Neural cell (in vitro differentiated cells): ENCODE measurements at regions not wholly inside any gene's neighbourhood (a gene's known extent, or its start where the extent isn't known, plus 50 kb on each side); places are given as distances from the start of the nearest gene placed in this dataset.

ENCODE experiments used
- H2AFZ ChIP-seq: fragments of 200-600, 300-800 bp; sonication (generic), shearing (Covaris generic); 2 replicates; pipeline ENCODE4 v1.6.0; 2014; ENCODE audit warnings: low read depth, mild to moderate bottlenecking, antibody characterized with exemption, low read length, moderate library complexity
- H3F3A ChIP-seq: fragments of 200-600 bp; shearing (Covaris generic); 2 replicates; pipeline ENCODE4 v1.6.1; 2016; ENCODE audit warnings: mild to moderate bottlenecking, moderate library complexity, mixed read lengths, antibody characterized with exemption, low read length; ENCODE audit not compliant: insufficient read depth, poor library complexity, severe bottlenecking
- H3K27ac ChIP-seq: fragments of 200-600, 300-800 bp; sonication (generic), shearing (Covaris generic); 2 replicates; pipeline ENCODE4 v1.5.1; 2014; ENCODE audit warnings: mild to moderate bottlenecking, low read length, moderate library complexity
- H3K27me3 ChIP-seq: fragments of 300-800, 200-600 bp; sonication (generic), shearing (Covaris generic); 2 replicates; pipeline ENCODE4 v1.6.0; 2014; ENCODE audit warnings: mild to moderate bottlenecking, low read depth, low read length, moderate library complexity; ENCODE audit not compliant: insufficient read depth
- H3K36me3 ChIP-seq: fragments of 300-800, 200-600 bp; sonication (generic), shearing (Covaris generic); 2 replicates; pipeline ENCODE4 v1.5.1; 2014; ENCODE audit warnings: mild to moderate bottlenecking, antibody characterized with exemption, low read length, moderate library complexity; ENCODE audit not compliant: insufficient read depth
- H3K4me2 ChIP-seq: fragments of 300-800, 200-600 bp; sonication (generic), shearing (Covaris generic); 2 replicates; pipeline ENCODE4 v1.6.0; 2014; ENCODE audit warnings: mild to moderate bottlenecking, low read length
- H3K4me3 ChIP-seq: fragments of 300-800, 200-600 bp; sonication (generic), shearing (Covaris generic); 2 replicates; pipeline ENCODE4 v1.5.1; 2014; ENCODE audit warnings: mild to moderate bottlenecking, low read length, moderate library complexity
- H3K79me2 ChIP-seq: fragments of 200-600 bp; shearing (Covaris generic); replicated peaks from 2 replicates; pipeline ENCODE4 v1.6.0; 2014; ENCODE audit warnings: mild to moderate bottlenecking, low read length, moderate library complexity; ENCODE audit not compliant: insufficient read depth
- H3K9ac ChIP-seq: fragments of 300-800, 200-600 bp; sonication (generic), shearing (Covaris generic); 2 replicates; pipeline ENCODE4 v1.6.1; 2016; ENCODE audit warnings: mild to moderate bottlenecking, low read length, mixed read lengths
- H3K9me2 ChIP-seq: fragments of 200-600 bp; shearing (Covaris generic); 2 replicates; pipeline ENCODE4 v1.6.1; 2016; ENCODE audit warnings: mild to moderate bottlenecking, low read length, mixed read lengths; ENCODE audit not compliant: insufficient read depth
- H3K9me3 ChIP-seq: fragments of 200-600, 300-800 bp; sonication (generic), shearing (Covaris generic); 2 replicates; pipeline ENCODE4 v1.6.1; 2016; ENCODE audit warnings: mild to moderate bottlenecking, mixed run types, low read length, moderate library complexity, mixed read lengths
- H4K20me1 ChIP-seq: fragments of 200-600 bp; shearing (Covaris generic); 2 replicates; pipeline ENCODE4 v1.6.1; 2016; ENCODE audit warnings: mild to moderate bottlenecking, mixed run types; ENCODE audit not compliant: insufficient read depth
- CTCF ChIP-seq: fragments of 450-650 bp; IDR thresholded peaks from 2 replicates; pipeline ENCODE4 v1.5.1; 2014; ENCODE audit warnings: antibody characterized with exemption, mild to moderate bottlenecking, moderate library complexity; ENCODE audit not compliant: poor library complexity, severe bottlenecking
- EP300 ChIP-seq: fragments of 450-650 bp; conservative IDR thresholded peaks from 2 replicates; pipeline ENCODE4 v1.6.1; 2014; ENCODE audit warnings: antibody characterized with exemption, mild to moderate bottlenecking, moderate library complexity; ENCODE audit not compliant: poor library complexity, severe bottlenecking
- EZH2 ChIP-seq: fragments of 200-600, 300-800 bp; shearing (Covaris generic), sonication (generic); IDR thresholded peaks from 2 replicates; pipeline ENCODE4 v1.6.1; 2014; ENCODE audit warnings: antibody characterized with exemption, low read length, borderline replicate concordance, mild to moderate bottlenecking; ENCODE audit not compliant: insufficient read depth, poor library complexity, severe bottlenecking
- MXI1 ChIP-seq: fragments of 450-650 bp; conservative IDR thresholded peaks from 2 replicates; pipeline ENCODE4 v1.6.1; 2014; ENCODE audit warnings: antibody characterized with exemption, mild to moderate bottlenecking; ENCODE audit not compliant: poor library complexity, severe bottlenecking
- POLR2AphosphoS5 ChIP-seq: IDR thresholded peaks from 2 replicates; pipeline ENCODE4 v1.6.1; 2012
- RAD21 ChIP-seq: fragments of 450-650 bp; conservative IDR thresholded peaks from 2 replicates; pipeline ENCODE4 v1.6.1; 2014; ENCODE audit warnings: antibody characterized with exemption, mild to moderate bottlenecking, moderate library complexity
- REST ChIP-seq: IDR thresholded peaks from 2 replicates; pipeline ENCODE4 v1.6.1; 2012; ENCODE audit warnings: borderline replicate concordance
- SMC3 ChIP-seq: fragments of 450-650 bp; conservative IDR thresholded peaks from 2 replicates; pipeline ENCODE4 v1.6.1; 2014; ENCODE audit warnings: antibody characterized with exemption, mild to moderate bottlenecking, moderate library complexity; ENCODE audit not compliant: poor library complexity
- TAF1 ChIP-seq: IDR thresholded peaks from 2 replicates; pipeline ENCODE4 v1.6.1; 2012; ENCODE audit warnings: low read depth

- Histone ChIP-seq H3K9me3 (no peaks in the 10 kb centered on the region), H2AFZ (no peak overlapping the region), H3K36me3 (no peaks in the 10 kb centered on the region), H3K9ac (no peak overlapping the region), H3K27ac (no peak overlapping the region), H3K79me2 (no peaks in the 10 kb centered on the region), H4K20me1 (no peaks in the 10 kb centered on the region), H3K4me2 (no peak overlapping the region), H3K4me3 (no peak overlapping the region), H3K9me2 (no peaks in the 10 kb centered on the region), H3F3A (no peaks in the 10 kb centered on the region), H3K27me3 (no peaks in the 10 kb centered on the region)
- no peak for TF ChIP-seq POLR2AphosphoS5
- TF ChIP-seq TAF1 = no peak
These were observed 80.4 kb upstream of the ARHGAP29 start for GRCh38 chr1:94317790-94318188.

- Histone ChIP-seq H3K27ac (no peak overlapping the region), H3K9me3 (no peaks in the 10 kb centered on the region), H3K9ac (no peak overlapping the region), H4K20me1 (no peaks in the 10 kb centered on the region), H3K36me3 (no peaks in the 10 kb centered on the region), H3F3A (no peaks in the 10 kb centered on the region), H3K27me3 (no peaks in the 10 kb centered on the region), H3K79me2 (no peaks in the 10 kb centered on the region), H3K4me2 (no peak overlapping the region), H3K9me2 (no peaks in the 10 kb centered on the region), H3K4me3 (no peak overlapping the region), H2AFZ (no peak overlapping the region)
- TF ChIP-seq CTCF (no peak), SMC3 (no peak), REST (no peak), EP300 (no peak), POLR2AphosphoS5 (no peak), RAD21 (no peak), TAF1 (no peak), EZH2 (no peak), MXI1 (no peak)
These were observed 79.7 kb upstream of the ARHGAP29 start for GRCh38 chr1:94316836-94317789.
